GM12872 (cell line): ENCODE measurements at regions not wholly inside any gene's neighbourhood (a gene's known extent, or its start where the extent isn't known, plus 50 kb on each side); places are given as distances from the start of the nearest gene placed in this dataset.

Source experiments
- CTCF ChIP-seq: IDR thresholded peaks from 3 replicates; pipeline ENCODE4 v1.5.1; 2011; ENCODE audit warnings: low read depth, mild to moderate bottlenecking, low read length, moderate library complexity; ENCODE audit not compliant: insufficient read depth

GRCh38 chr15:69536726-69537512 lies 84.3 kb downstream of the RPLP1 start:
- no peak for TF ChIP-seq CTCF

- no peak for TF ChIP-seq CTCF
These were observed 85.3 kb downstream of the RPLP1 start for GRCh38 chr15:69537901-69538300.

GRCh38 chr15:69538379-69538778 lies 85.8 kb downstream of the RPLP1 start:
- TF ChIP-seq CTCF, result no peak

GRCh38 chr15:69539345-69539744 lies 86.7 kb downstream of the RPLP1 start:
- no peak for TF ChIP-seq CTCF

DNA sequence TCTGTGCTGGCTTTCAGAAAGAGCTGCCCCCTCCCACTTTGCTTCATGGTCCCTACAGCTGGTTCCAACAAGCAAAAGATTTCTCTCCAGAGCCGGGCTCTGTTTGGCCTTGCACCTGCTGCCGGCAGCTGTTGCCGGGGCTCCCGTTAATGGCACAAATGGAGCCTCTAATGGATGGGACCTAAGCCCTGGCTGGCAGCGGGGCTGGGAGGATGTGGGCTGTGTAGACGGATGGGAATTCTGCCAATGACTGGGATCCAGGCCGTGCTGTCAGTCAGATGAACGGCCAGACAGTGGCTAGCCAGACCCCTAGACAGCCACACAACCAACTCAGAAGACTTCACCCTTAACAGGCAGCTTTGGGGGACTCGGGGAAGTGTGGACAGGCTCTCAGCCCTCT lies 88.0 kb downstream of the RPLP1 start:
- TF ChIP-seq CTCF, result no peak

GRCh38 chr15:69542028-69542427 lies 89.4 kb downstream of the RPLP1 start:
- no peak for TF ChIP-seq CTCF

DNA sequence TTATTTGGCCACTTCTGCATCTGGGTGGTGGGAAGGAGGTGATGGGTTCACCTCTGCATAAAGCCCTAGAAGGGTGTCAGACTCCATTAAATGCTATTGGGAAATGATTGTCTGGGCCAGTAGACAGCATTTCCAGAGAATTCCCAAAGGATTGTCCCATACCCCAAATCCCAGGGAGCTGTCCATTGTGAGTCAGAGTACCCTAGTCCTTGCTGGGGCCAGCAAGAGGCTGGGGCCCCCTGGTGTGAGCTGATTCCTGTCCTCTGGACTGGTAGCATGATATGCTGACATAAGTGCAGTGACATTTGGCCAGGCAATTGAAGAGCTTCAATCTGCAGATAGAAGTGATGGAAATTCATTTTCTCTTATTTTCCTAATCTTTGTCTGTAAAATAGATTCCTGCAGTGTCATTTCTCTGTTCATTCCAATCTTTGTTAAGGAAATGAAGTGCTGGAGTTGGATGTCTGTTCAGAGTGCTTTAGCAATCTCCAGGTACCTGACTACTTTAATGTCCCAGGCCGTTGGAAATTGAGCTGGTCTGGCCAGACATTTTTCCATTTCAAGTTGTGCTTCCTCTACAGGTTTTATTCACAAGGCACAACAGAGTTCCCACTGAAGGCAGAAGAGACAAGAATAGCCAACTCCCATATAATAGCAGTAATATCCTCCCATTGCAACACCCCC lies 91.2 kb downstream of the RPLP1 start:
- no peak for TF ChIP-seq CTCF
